Cardiac fibroblast (primary cell): ENCODE measurements at regions not wholly inside any gene's neighbourhood (a gene's known extent, or its start where the extent isn't known, plus 50 kb on each side); places are given as distances from the start of the nearest gene placed in this dataset.
A peak's percentile ranks its signal among the peaks of the same experiment; 100 is the strongest.

Experiments
- DNase-seq, 2 donors: peaks; one replicate each; pipeline versions ENCODE4 v3.0.0 to v3.0.0-alpha.2; 2010; ENCODE audit warnings: low read depth in 2 of 2
- H3K4me3 ChIP-seq, 2 donors: replicated peaks in 1 of 2; 1 replicate in 1 of 2; 2 replicates in 1 of 2; pipeline ENCODE4 v1.5.1; 2011; ENCODE audit warnings: low read depth in 2 of 2, low read length in 2 of 2, mild to moderate bottlenecking in 2 of 2, moderate library complexity in 1 of 2
- CTCF ChIP-seq: IDR thresholded peaks from one replicate; pipeline ENCODE4 v1.5.1; 2011; ENCODE audit warnings: low read depth, mild to moderate bottlenecking, low read length, inconsistent platforms

DNA sequence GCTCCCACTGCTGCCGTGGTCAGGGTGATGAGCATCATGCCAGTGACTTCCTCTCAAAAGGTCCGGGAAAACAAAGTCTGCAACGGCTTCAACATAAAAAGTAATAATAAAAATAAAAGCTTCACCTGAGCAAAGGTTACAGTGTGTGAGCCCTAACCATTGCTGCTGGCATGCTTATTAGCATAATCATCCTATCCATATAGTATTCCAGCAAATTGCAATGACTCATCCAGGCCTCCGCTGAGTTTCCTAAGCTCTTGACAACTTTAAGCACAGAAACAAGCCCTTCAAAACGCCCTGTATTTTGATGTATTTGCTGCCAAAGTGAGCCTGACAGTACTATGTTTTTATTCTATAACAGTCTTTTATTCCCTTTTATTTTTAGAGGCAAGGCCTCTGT, 100.5 kb downstream of the AASDH start:
- TF ChIP-seq CTCF = no peak
- H3K4me3 ChIP-seq = no peak overlapping the region
- DNase-seq = peak in 1 of 2 donors; percentile 26

GRCh38 chr4:56283375-56283774, 103.9 kb downstream of the AASDH start:
- DNase-seq = no peak
- no peak for TF ChIP-seq CTCF
- no peak overlapping the region for H3K4me3 ChIP-seq

DNA sequence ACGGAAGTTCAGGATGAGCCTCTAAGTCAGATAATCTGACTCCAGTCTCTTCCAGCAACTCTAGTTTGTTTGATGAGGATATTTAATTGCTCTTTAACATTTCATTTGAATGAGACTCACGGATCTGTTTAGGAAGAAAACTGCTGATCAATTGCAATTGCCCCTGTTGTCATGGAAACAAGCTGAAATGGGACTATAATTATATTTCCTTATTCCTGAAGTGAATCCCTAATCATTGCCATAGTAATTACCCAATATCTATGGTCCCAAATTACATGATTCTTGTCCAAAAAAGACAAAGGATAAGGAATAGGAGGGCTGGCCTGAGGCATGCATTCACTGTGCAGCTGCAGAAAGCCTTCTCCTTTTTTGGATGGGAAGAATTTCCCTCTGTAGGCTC, 105.3 kb downstream of the AASDH start:
- H3K4me3 ChIP-seq = no peak overlapping the region
- no peak for TF ChIP-seq CTCF
- DNase-seq = no peak

GRCh38 chr4:56276547-56276946, 110.7 kb downstream of the AASDH start:
- no peak overlapping the region for H3K4me3 ChIP-seq
- TF ChIP-seq CTCF = no peak
- DNase-seq = peak in 1 of 2 donors; percentile 42

GRCh38 chr4:56273391-56273790, 113.9 kb downstream of the AASDH start:
- TF ChIP-seq CTCF = no peak
- H3K4me3 ChIP-seq = no peak overlapping the region

DNA sequence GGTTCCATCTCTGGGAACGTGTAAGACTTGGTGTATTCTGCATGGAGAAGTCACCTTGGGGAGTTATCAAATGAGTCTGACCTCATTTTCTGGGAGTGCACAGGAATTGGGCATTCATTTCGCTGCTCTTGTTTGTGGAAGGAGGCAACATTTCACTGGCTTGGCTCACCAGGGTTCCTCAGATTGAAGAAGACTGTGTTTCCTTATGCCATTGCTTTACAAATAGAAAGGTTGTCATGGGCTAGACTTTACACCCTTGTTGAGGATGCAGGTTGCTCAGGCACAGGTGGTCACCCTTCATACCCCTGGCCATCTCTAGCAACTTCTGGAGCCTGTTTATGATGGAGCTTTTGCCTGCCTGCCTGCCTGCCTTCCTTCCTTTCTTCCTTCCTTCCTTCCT, 114.4 kb downstream of the AASDH start:
- TF ChIP-seq CTCF = no peak
- DNase-seq = no peak
- H3K4me3 ChIP-seq = no peak overlapping the region

More at GRCh38 chr4:56273391-56273790, 113.9 kb downstream of the AASDH start:
- DNase-seq = no peak

- TF ChIP-seq CTCF = no peak
- DNase-seq = no peak
- no peak overlapping the region for H3K4me3 ChIP-seq
These were observed 115.3 kb downstream of the AASDH start for GRCh38 chr4:56272003-56272402.
